Endothelial cell of umbilical vein (primary cell): ENCODE measurements at regions not wholly inside any gene's neighbourhood (a gene's known extent, or its start where the extent isn't known, plus 50 kb on each side); places are given as distances from the start of the nearest gene placed in this dataset.

Experiments used
- CTCF ChIP-seq, 2 donors: IDR thresholded peaks; 1 replicate in 1 of 2; 2 replicates in 1 of 2; pipeline ENCODE4 v1.5.1; 2011; ENCODE audit warnings: low read length in 2 of 2, mild to moderate bottlenecking in 2 of 2, moderate library complexity in 2 of 2, control low read depth in 1 of 2, inconsistent platforms in 1 of 2, low read depth in 1 of 2; ENCODE audit not compliant: insufficient read depth in 1 of 2; ENCODE audit errors: extremely low read depth in 1 of 2
- EZH2 ChIP-seq: IDR thresholded peaks from 2 replicates; pipeline ENCODE4 v1.6.1; 2012; ENCODE audit warnings: borderline replicate concordance, low read depth, mild to moderate bottlenecking, moderate library complexity, low read length, inconsistent platforms; ENCODE audit not compliant: severe bottlenecking
- GATA2 ChIP-seq: IDR thresholded peaks from 2 replicates; pipeline ENCODE4 v1.7.0; 2011; ENCODE audit warnings: low read depth, mild to moderate bottlenecking, moderate library complexity, mixed read lengths, low read length; ENCODE audit not compliant: insufficient read length, insufficient read depth
- JUN ChIP-seq: IDR thresholded peaks from 2 replicates; pipeline ENCODE4 v1.6.1; 2011; ENCODE audit warnings: borderline replicate concordance, low read depth; ENCODE audit not compliant: insufficient read length, insufficient read depth
- MAX ChIP-seq: IDR thresholded peaks from 2 replicates; pipeline ENCODE4 v1.6.1; 2011; ENCODE audit not compliant: insufficient read depth, insufficient read length
- MYC ChIP-seq: IDR thresholded peaks from one replicate; pipeline ENCODE4 v1.6.1; 2011; ENCODE audit warnings: mild to moderate bottlenecking, low read depth, low read length
- POLR2A ChIP-seq: IDR thresholded peaks from 2 replicates; pipeline ENCODE4 v1.6.1; 2012; ENCODE audit warnings: low read depth, mild to moderate bottlenecking, control low read depth, low read length
- POLR2AphosphoS5 ChIP-seq: IDR thresholded peaks from 2 replicates; pipeline ENCODE4 v1.6.1; 2012; ENCODE audit warnings: low read depth, mild to moderate bottlenecking, control low read depth, low read length, moderate library complexity; ENCODE audit not compliant: insufficient read depth

GRCh38 chr6:159527351-159527750, 165.7 kb downstream of the SOD2 start:
- TF ChIP-seq POLR2AphosphoS5 (no peak), EZH2 (no peak), POLR2A (no peak), JUN (no peak), CTCF (IDR thresholded peaks at IDR 0.05; ENCODE audit: extremely low read depth in 1 of 2, insufficient read depth in 1 of 2, low read depth in 1 of 2, low read length in 2 of 2) (no peak), MAX (no peak), GATA2 (no peak), MYC (no peak)
